ENCODE measurements at regions not wholly inside any gene's neighbourhood (a gene's known extent, or its start where the extent isn't known, plus 50 kb on each side); places are given as distances from the start of the nearest gene placed in this dataset.

DNA sequence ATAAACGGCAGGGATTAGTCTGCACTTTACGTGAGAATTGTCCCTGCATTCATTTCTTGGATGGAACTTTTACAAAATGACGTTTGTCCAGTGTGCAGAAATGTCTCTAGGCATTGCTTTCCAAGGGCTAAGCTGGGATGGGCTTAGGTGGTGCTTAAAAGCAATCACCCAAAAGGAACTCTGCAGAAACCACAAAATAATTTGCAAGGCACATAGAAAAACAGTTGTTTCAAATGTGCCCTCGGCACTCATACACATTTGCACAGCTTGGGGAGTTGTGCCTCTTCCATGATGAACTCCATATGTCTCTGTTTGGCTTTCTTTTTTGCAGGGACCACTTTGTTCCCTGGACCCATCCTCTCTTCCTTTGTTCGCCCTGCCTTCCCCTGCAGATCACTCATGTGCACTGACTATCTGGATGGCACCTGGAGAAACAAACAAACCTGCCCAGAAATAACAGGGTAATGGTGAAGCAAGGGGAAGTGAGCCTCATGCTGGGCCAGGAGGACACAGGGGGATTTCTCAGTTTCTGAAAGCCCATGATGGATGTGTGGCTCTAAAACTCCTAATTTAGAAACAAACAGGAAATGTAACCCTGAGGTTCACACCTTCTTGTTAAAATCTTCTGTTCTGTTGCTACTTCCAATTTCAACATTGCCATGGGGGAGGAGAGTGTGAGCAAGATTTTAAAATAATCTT is 150.2 kb downstream of the SNX19 start:
- no peak for DNase-seq (ENCODE audit: extremely low read depth, low read depth)

GRCh38 chr11:130766650-130767565 is 149.4 kb downstream of the SNX19 start:
- DNase-seq (ENCODE audit: extremely low read depth, low read depth), result no peak

DNA sequence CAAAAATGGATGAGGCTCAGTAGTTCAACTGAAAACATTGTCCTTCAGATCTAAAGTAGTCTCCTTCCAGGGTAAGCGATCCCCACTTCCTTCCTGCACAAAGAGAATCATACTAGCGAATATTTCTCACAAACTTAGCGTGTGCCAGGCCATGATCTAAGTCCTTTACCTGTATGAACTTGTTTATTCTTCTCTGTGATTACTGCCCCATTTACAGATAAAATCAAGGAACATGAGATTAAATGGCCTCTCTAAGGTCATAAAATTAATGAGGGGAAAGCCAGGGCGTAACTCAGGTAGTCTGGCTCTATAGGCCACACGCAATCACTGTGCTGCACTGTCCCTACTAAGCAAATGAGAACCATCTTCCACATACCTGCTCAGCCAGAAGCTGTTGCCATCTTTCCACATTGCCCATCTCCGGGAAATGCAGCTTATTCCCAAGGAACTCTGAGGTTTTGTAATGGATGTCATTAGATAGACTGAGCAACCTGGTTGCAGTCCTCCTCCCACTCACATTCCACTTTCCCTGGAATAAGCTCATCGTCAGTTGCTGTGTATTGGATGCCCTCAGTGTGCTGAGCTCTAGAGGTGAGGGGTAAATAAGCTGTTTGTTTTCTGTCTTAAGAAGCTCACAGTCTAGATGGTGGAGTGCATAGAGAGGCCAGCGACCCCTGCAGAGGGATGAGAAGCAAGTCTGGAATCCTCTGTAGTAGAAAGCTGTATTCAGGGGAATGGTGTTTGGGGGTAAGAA is 146.3 kb downstream of the SNX19 start:
- DNase-seq (ENCODE audit: extremely low read depth, low read depth), result no peak

DNA sequence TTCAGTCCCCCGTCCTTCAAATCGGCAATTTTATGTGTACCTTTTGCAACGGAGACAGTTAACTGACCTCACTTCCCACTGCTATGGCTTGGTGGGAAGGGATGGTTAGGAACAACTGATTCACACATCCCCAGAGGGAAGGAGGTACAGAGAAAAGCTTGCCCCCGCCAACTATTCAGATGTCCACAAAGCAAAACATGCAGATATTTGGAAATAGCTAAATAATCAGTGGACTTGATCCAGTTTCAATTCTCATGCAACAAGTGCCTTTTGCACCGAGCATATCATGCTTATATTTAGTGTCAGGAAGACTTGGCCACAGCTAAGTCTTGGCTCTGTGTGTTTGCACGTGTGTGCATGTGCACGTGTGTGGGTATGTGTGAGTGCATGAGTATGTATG is 144.6 kb downstream of the SNX19 start:
- no peak for DNase-seq (ENCODE audit: extremely low read depth, low read depth)

DNA sequence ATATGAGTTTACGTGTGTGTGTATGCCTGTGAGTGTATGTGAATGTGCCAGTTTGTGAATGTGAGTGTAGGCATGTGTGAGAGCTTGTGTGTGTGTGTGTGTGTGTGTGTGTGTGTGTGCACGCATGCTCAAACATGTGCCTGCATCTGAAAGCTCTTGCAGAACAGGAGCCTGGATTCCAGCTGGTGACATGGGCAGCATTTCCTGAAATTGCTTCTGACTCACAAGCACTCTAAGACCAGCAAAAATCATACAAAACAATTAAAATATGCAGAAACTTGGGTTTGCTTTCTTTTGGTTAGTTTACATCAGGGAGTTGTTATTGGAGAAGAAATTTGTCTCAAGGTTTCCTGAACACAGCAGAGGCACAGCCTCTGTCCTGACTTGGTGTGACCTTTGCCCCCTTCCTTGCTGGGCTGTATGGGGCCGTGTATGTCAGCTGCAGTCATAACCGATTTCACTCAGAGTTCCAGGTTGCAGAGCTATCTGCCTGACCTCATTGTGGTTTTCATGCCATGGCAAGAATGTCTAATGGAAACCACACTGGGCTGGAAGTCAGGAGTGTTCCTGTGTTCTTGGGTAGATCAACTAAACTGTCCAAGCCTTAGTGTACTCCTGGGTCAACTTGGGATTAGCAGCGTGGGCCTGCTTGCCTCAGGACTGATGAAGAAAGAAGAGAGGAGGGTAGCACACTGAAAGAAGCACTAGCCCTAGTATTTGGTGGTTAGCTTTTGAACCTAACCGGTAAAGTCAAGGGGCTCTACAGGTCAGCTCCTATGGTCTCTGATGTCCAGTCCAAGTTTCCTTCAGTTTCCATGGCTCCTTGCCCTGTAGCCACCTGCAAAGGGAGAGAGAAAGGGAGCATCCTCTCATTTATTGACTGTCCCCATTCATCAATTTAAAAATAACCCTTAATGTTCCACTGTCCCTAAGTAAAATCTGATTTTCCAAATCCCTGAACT is 143.7 kb downstream of the SNX19 start:
- DNase-seq (ENCODE audit: extremely low read depth, low read depth), result no peak

GRCh38 chr11:130773244-130773820 is 142.9 kb downstream of the SNX19 start:
- no peak for DNase-seq (ENCODE audit: extremely low read depth, low read depth)

- DNase-seq (ENCODE audit: extremely low read depth, low read depth), result no peak
These were observed 141.6 kb downstream of the SNX19 start for GRCh38 chr11:130774703-130775102.

- no peak for DNase-seq (ENCODE audit: extremely low read depth, low read depth)
These were observed 140.8 kb downstream of the SNX19 start for GRCh38 chr11:130775306-130776060.

- no peak for DNase-seq (ENCODE audit: extremely low read depth, low read depth)
These were observed 140.2 kb downstream of the SNX19 start for GRCh38 chr11:130776061-130776419.

- no peak for DNase-seq (ENCODE audit: extremely low read depth, low read depth)
These were observed 138.3 kb downstream of the SNX19 start for GRCh38 chr11:130778026-130778425.

DNA sequence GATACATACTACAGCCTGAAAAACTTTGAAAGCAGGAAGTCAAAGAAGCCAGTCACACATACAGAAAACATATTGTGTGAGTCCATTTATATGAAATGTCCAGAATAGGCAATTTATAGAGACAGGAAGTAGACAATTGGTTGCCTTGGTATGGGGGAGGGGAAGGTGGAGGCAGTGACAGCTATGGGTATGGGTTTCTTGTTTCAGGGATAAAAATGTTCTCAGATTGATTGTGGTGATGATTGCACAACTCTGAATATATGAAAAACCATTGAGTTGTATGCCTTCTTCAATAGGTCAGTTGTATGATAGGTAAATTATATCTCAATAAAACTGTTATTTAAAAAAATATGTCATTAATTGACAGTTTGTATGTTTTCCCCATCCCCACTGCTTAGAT is 137.6 kb downstream of the SNX19 start:
- DNase-seq (ENCODE audit: extremely low read depth, low read depth), result no peak

DNA sequence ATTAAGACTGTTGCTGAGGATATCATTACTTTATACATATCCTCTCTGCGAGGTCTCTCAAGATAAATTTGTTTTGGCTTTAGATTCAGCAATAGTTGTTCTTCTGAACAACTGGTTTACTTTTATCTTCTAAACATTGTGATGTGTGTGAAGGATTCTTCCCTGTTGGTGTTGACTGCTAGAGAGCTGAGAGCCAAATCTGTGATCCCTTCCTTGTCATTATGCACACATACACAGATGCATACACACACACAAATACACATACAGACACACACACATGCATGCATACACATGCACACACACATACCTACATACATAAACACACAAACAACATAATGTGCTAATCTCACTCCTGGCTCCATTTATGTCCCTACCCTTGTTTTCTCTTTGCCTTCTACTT is 137.0 kb downstream of the SNX19 start:
- DNase-seq (ENCODE audit: extremely low read depth, low read depth), result no peak

DNA sequence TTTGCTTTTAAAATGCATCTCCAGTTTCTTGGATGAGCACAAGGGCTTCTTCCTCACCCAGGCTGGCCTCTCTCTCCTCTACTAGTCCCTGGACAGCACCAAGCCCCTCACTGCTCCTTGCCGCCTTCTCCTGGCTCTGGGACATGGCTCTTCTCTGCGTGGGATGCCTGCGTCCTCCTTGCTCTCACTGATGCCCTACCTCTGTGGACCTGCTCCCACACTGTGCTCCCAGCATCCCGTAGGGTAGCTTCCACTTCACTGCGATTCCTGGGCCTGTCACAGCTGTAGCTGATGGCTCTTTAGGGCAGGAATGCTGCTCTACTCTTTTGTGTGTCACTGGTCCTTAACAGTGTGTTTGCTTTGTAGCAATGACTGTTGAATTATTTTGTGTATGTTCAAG is 136.3 kb downstream of the SNX19 start:
- DNase-seq (ENCODE audit: extremely low read depth, low read depth), result no peak

DNA sequence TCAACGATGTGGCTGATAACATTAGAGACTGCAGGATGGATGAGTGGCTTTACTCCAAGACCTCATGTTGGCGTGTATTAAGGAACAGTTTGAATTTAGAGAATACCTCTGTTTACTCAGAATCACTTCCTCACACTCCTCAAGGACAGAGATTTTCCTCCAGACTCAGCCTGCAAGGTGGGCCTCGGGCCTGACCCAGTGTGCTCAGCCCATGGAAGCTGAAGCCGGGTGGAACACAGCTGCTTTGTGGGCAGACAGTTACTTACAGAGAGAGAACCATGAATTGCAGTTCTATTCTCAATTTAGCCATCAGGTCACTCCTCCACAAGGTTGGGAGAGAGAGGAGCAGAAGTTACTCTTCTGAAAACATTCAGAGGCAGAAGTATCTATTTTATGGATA is 135.8 kb downstream of the SNX19 start:
- DNase-seq (ENCODE audit: extremely low read depth, low read depth), result no peak

- no peak for DNase-seq (ENCODE audit: extremely low read depth, low read depth)
These were observed 134.3 kb downstream of the SNX19 start for GRCh38 chr11:130781931-130782330.

DNA sequence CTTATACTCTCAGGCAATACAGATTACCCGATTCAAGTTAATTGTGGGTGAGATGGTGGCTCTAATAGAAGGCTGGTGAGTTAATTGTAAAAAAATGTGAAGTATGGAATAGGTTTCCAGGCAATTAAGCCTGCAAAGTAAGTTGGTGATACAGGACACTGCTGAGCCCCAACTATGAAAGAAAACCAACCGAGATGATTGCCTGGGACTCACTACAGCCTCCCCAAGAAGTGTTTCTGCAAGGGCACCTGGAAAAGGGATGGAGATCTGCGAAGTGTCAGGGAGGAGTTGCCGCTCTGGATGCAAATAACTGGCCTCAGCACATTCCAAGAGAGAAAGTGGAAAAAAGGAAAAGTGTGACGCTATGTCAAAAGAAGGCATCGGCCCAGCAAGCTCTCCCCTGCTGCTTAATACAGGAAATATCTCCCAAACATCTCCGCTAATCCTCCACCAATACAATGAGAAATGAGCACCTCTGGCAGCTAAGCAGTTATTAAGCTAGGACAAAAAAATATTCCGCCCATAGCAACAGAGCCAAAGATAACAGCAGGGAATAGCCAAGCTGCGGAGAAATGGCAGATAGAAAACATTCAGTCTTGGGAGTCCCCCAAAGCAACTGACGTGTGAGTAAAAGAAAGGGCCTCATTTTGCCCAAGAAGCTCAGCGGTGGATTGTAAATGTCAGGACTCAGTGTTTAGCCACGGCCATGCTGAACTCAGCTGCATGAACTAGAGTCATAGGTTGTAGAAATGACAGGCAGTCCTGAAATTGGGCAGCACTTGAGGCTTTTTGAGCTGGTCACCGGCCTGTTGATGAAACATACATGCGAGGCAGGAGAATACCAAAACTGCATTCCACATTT is 133.7 kb downstream of the SNX19 start:
- DNase-seq (ENCODE audit: extremely low read depth, low read depth), result no peak

DNA sequence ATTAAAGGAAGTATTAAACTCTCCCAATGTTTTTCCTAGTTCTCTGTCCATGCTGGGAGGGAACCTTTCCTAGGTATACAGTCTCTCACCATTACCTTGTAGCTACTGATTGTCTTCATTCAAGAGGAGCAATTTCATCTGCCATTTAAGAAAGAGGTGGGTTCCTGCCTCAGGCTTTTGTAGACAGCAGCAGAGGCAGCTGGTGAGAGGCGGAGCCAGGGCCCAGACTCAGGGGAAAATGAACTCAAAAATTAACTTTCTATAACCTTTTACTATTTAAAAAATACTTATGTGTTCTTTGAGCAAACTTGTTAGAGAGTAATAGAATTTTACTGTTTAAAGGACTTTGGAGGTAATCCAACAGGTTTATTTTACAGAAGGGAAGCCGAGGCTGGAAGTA is 133.0 kb downstream of the SNX19 start:
- no peak for DNase-seq (ENCODE audit: extremely low read depth, low read depth)

DNA sequence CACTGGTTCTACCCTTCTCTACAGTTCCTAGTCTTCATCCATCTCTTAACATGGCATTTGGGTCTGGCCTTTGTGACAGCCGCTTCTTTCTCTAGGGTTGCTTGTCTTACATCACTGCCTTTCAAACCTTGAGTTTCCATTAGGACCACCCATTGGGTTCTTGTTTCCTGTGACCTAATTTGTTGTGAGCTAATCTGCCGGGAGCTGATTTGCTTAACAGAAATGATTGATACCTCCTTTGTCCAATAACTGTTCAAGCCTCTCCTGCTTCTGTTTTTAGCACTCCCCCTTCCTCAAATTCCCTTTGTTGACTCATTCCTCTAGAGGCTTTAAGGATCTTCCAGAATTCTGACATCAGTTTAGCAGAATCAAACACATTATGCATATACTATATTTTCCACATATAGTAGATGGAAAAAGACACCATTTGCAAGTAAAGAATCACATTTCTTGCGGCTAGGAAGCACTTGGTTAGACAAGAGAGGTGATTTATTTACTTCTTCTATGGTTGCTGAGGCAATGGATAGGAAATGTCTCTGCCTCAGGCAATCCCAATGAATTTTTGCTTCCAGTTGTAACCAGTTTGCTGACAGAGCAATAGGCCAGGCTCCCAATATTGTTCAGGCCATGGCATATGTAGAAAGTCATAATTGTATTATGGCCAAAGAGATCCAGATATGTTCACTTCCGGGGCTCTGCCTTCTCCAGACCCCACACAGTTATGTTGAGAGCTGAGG is 130.7 kb downstream of the SNX19 start:
- no peak for DNase-seq (ENCODE audit: extremely low read depth, low read depth)
